ENCODE measurements at regions not wholly inside any gene's neighbourhood (a gene's known extent, or its start where the extent isn't known, plus 50 kb on each side); places are given as distances from the start of the nearest gene placed in this dataset.

DNA sequence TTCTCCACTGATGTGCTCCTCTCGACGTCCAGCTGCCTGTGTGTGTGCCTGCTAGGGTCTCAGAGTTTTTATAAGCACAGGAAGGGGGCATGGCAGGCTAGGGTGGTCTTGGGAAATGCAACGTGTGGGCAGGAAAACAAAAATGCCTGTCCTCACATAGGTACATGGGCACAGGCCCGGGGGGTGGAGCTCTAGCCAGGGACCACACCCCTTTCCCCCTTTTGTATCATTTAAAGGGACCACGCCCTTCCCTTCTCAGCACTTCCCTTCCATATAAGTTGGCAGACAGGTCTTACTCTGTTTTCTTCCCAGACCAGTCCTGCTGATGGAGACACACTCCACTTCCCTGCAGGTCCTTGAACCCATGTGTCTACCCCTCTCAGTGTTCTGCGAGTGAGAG is 645.0 kb downstream of the CBLN2 start:
- no peak for DNase-seq (ENCODE audit: low spot score)

GRCh38 chr18:71887509-71887908 is 656.6 kb downstream of the CBLN2 start:
- DNase-seq (ENCODE audit: low spot score) = no peak

GRCh38 chr18:71878226-71878625 is 665.9 kb downstream of the CBLN2 start:
- no peak for DNase-seq (ENCODE audit: low spot score)

DNA sequence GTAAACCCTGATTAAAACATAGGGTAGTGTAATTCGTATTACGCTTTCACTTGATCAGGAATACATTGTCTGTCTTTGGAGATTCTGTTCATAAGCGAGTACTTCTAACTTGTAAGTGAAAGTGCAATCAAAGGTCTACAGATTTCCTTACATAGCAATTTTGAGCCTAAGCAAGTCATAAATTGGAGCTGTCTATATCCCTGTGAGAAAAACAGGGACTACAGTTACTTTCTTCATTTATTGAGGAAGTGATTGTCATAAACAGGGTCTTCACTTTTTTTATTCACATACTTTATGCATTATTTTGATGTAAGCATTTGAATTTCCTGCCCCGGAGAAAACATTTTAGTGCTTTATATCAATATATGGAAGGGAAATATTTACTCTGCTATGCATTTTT is 670.4 kb downstream of the CBLN2 start:
- DNase-seq (ENCODE audit: low spot score) = no peak

DNA sequence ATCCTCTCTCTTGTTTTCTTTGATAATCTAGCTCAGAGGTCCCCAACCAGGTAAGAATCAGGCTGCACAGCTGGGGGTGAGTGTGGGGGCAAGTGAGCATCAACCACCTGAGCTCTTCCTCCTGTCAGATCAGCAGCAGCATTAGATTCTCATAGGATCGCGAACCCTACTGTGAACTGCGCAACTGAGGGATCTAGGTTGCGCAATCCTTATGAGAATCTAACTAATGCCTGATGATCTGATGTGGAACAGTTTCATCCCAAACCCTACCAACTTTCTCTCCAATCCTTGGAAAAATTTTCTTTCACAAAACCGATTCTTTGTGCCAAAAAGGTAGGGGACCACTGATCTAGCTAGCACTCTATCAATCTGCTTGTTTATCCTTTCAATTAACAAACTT is 678.3 kb downstream of the CBLN2 start:
- no peak for DNase-seq (ENCODE audit: low spot score)

DNA sequence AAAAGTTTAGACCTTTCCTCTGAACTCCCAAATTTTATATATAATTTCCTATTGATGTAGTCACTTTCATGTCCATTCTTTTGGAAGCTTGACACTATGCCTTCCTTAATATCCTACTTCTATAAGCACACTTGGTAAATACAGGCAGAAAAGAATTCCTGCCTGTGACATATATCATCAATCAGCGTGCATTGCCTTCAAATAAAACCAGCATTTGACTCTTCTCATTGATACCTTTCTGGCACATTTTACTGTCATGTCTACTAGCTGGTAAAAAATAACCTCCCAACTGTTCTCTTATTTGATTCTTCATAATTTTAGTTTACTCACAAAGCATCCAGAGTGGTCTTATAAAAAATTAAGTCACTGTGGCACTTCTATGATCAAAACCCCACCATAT is 693.5 kb downstream of the CBLN2 start:
- DNase-seq (ENCODE audit: low spot score) = no peak

DNA sequence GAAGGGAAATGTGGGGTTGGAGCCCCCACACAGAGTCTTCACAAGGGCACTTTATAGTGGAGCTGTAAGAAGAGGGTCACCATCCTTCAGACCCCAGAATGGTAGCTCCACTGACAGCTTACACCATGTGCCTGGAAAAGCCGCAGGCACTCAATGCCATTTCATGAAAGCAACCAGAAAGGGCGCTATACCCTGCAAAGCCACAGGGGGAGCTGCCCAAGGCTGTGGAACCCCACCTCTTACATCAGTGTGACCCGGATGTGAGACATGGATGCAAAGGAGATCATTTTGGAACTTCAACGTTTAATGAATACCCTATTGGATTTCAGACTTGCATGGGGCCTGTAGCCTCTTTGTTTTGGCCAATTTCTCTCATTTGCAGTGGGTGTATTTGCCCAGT is 694.7 kb downstream of the CBLN2 start:
- no peak for DNase-seq (ENCODE audit: low spot score)

DNA sequence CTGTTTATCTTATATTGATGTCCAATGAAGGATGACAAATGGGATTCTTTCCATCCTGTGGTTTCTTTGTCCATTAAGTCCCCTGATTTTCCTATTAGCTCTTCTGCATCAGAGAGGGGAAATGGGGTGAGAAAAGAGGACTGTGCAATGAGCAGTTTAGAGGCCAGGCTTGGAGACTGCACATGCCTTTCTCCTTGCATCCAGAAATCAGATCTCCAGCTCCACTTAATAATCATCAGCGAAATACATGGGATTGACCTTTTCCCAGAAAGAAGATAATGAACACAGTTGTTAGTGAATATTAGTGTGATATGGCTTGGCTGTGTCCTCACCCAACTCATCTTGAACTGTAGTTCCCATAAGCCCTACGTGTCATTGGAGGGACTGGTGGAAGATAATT is 697.4 kb downstream of the CBLN2 start:
- DNase-seq (ENCODE audit: low spot score) = no peak

GRCh38 chr18:71844814-71845213 is 699.3 kb downstream of the CBLN2 start:
- no peak for DNase-seq (ENCODE audit: low spot score)

GRCh38 chr18:71842666-71843065 is 701.5 kb downstream of the CBLN2 start:
- DNase-seq (ENCODE audit: low spot score) = no peak

GRCh38 chr18:71837547-71837946 is 706.6 kb downstream of the CBLN2 start:
- DNase-seq (ENCODE audit: low spot score) = no peak

DNA sequence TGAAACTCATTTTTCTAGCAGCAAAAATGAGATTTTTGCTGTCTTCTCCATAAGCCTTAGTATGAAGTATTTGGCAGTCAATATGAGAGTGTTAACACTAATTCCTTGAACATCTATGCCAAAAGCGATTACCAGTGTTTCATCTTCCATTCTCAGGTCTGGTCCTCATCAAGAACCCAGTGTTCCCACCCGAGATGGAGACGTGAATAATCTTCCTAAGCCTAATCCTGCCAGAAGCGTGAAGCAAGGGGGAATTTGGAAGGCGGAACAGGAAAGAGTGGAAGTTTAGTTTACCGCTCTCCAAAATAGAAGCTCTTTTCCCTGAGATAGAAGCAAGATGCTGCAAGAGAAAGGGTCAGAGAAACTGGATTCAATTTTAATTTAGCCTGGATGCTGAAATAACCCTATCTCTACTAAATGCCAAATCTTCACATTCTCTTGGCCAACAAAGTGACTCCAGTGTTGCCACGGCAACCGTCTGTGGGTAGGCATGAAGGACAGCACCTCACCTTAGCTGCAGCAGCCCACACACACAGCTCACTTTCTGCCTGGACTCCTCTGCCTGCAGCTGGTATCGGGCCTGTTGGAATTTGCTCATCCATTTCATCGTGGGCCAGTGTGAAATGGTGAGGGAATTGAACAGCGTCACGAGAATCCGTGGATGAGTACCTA is 711.1 kb downstream of the CBLN2 start:
- no peak for DNase-seq (ENCODE audit: low spot score)

GRCh38 chr18:71831039-71831438 is 713.1 kb downstream of the CBLN2 start:
- no peak for DNase-seq (ENCODE audit: low spot score)

DNA sequence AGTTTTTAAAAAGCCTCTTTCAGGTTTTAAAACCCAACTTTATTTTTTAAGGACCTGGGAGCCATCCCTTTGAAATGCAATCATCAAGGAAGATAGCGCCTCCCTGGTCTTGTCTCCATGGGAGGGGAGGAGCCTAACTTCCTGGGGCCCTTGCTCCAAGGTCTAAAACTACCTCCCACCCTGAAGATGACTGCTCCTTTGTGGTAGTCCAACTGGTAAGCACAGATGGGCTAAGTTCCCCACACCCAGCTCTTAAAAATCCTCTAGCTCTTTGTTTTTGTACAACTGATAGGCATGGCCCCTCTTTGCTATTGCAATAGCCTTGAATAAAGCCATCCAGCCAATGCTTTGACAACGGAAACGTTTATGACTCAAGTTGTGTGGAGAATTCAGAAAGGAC is 716.8 kb downstream of the CBLN2 start:
- no peak for DNase-seq (ENCODE audit: low spot score)

- DNase-seq (ENCODE audit: low spot score) = no peak
Observed at GRCh38 chr18:71815305-71815704, 728.8 kb downstream of the CBLN2 start.

- no peak for DNase-seq (ENCODE audit: low spot score)
Observed at GRCh38 chr18:71809711-71810110, 734.4 kb downstream of the CBLN2 start.

- DNase-seq (ENCODE audit: low spot score) = no peak
Observed at GRCh38 chr18:71808616-71809015, 735.5 kb downstream of the CBLN2 start.

- DNase-seq (ENCODE audit: low spot score) = no peak
Observed at GRCh38 chr18:71807586-71807985, 736.6 kb downstream of the CBLN2 start.

DNA sequence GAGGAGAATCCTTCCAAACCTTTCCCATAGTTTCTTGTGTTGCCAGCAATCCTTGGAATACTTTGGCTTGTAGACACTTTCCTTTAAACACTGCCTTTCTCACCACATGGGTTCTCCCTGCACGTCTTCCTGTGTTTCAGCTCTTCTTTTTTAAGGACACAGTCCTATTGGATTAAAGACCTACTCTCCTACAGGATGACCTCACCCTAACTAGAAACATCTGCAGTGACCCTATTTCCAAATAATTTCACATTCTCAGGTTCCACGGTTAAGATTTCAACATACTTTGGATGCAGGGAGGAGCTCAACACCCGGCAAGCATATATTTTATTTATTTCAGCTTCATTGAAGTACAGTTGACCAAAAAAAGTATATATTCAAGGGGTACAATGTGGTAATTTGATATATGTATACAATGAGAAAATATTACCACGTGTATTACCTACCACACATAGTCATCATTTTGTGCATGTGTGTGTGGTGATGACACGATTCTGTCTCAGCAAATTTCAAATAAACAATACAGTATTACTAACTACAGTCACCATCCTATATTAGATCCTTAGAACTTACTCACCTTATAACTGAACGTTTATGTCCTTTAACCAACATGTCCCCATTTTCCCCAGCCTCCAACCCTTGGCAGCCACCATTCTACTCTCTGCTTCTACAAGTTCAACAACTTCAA is 745.0 kb downstream of the CBLN2 start:
- no peak for DNase-seq (ENCODE audit: low spot score)

DNA sequence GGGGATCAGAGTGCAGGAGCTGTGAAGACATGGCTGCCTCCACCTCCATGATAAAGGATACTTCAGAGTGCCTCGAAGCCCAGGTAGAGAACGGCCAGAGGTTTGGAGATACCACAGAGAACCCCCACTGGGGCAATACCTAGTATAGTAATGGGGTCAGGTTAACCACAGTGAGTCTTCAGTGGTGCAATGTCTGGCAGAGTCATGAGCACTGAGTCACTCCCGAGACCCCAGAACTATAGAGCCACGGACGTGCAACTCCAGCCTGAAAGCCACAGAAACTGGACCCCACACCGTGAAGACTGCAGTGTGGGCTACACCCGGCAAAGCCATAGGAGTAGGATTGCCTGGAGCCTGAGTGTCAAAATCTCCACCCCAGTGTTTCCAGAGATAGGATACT is 746.6 kb downstream of the CBLN2 start:
- no peak for DNase-seq (ENCODE audit: low spot score)

- peak; percentile 12 for DNase-seq (ENCODE audit: low spot score)
Observed at GRCh38 chr18:71784777-71785176, 759.4 kb downstream of the CBLN2 start.

DNA sequence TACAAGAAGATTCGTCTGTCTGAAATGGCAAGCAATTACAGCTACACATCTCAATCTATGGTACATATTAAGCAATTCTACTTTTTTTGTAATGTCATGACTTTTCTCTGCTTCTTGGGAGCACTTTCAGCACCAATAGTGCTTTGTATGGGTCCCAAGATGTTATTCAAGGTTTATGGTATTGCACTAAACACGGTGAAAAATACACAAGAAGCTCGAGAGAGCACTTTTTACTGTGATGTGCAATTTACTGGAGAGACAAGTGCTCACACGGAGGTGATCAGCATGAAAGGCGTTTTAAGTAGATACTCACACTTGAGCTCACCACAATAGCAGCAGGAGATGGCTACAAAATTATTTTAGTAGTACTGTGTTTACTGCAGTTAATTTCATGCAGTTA is 783.6 kb downstream of the CBLN2 start:
- no peak for DNase-seq (ENCODE audit: low spot score)

- no peak for DNase-seq (ENCODE audit: low spot score)
Observed at GRCh38 chr18:71754246-71754645, 789.9 kb downstream of the CBLN2 start.

DNA sequence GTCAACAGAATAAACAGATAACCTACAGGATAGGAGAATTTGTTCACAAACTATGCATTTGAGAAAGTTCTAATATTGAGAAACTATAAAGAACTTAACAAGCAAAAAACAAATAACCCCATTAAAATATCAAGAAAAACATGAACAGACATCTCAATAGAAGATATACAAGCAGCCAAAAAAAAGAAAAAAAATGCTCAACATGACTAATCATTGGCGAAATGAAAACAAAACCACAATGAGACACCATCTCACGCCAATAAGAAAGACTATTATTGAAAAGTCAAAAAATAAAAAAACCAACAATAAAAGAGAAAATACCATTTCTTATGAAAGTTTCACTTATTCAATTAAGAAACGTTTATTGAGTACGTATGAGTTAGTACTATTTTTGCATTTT is 800.5 kb downstream of the CBLN2 start:
- no peak for DNase-seq (ENCODE audit: low spot score)
